Sigmoid colon (tissue), 6 donors: ENCODE measurements at regions not wholly inside any gene's neighbourhood (a gene's known extent, or its start where the extent isn't known, plus 50 kb on each side); places are given as distances from the start of the nearest gene placed in this dataset.

ENCODE experiments used
- DNase-seq: peaks from one replicate; pipeline ENCODE4 v3.0.0-alpha.2; 2019
- H3K27ac ChIP-seq, 4 donors: fragments of 200-600 bp; sonication (generic); one replicate each; pipeline ENCODE4 v1.5.1; 2016 to 2019; ENCODE audit warnings: mild to moderate bottlenecking in 1 of 4
- H3K27me3 ChIP-seq, 3 donors: fragments of 200-600 bp; sonication (generic); one replicate each; pipeline ENCODE4 v1.5.1; 2019; ENCODE audit warnings: mild to moderate bottlenecking in 1 of 3
- H3K36me3 ChIP-seq, 4 donors: fragments of 200-600 bp; sonication (generic); one replicate each; pipeline ENCODE4 v1.5.1; 2016 to 2019
- H3K4me1 ChIP-seq, 4 donors: fragments of 200-600 bp; sonication (generic); one replicate each; pipeline ENCODE4 v1.5.1; 2017 to 2019
- H3K4me3 ChIP-seq, 4 donors: fragments of 200-600 bp; sonication (generic); one replicate each; pipeline ENCODE4 v1.5.1; 2017 to 2019; ENCODE audit warnings: mild to moderate bottlenecking in 2 of 4, moderate library complexity in 1 of 4
- H3K9me3 ChIP-seq, 4 donors: fragments of 200-600 bp in 3 of 4; sonication (generic) in 3 of 4; one replicate each; pipeline versions ENCODE4 v1.5.1 to v1.6.1; 2013 to 2019
- CTCF ChIP-seq, 4 experiments: fragments of 450-650 bp in 3 of 4; fragments of 200-600 bp in 1 of 4; IDR thresholded peaks; one replicate each; pipeline ENCODE4 v1.5.1; 2016 to 2019; ENCODE audit warnings: antibody characterized with exemption in 4 of 4, mild to moderate bottlenecking in 3 of 4, moderate library complexity in 2 of 4
- EP300 ChIP-seq, 4 donors: sonication (generic); formaldehyde crosslinking; IDR thresholded peaks; one replicate each; pipeline ENCODE4 v1.6.1; 2017; ENCODE audit warnings: antibody characterized with exemption in 4 of 4
- POLR2A ChIP-seq, 2 donors: fragments of 450-650 bp; IDR thresholded peaks; one replicate each; pipeline ENCODE4 v1.6.1; 2016; ENCODE audit warnings: antibody characterized with exemption in 2 of 2, mild to moderate bottlenecking in 2 of 2, moderate library complexity in 2 of 2
- POLR2AphosphoS5 ChIP-seq, 4 donors: sonication (generic); formaldehyde crosslinking; IDR thresholded peaks; one replicate each; pipeline ENCODE4 v1.6.1; 2017; ENCODE audit warnings: antibody characterized with exemption in 4 of 4
- WGBS, 2 donors: extraction: QIAGEN DNeasy Blood & Tissue Kit; methylation state at CpG; one replicate each; pipeline ENCODE4 v1.1.7; 2013; 5-methylcytosine and 5-hydroxymethylcytosine counted together
- intact Hi-C: fragments of 100-400 bp; cut with DNase I; formaldehyde crosslinking; loops from one replicate; pipeline ENCODE4 v1.15.1; 2023
- donor health status: healthy with polysubstance abuse.
- donor health status: healthy.

GRCh38 chr2:46815121-46815802, 100.3 kb downstream of the MCFD2 start:
- Histone ChIP-seq H3K4me1 (peaks cover 0 to 74% (median 68%) of the 10 kb centered on the region in 4 donors), H3K9me3 (no peaks in the 10 kb centered on the region), H3K36me3 (no peaks in the 10 kb centered on the region), H3K27ac (peak overlapping the region; percentile 72 to 83 (median 78)), H3K27me3 (no peaks in the 10 kb centered on the region), H3K4me3 (no peak overlapping the region)
- no peak for DNase-seq
- WGBS, 2 donors: 90% methylated on average over 10 of the region's 10 CpGs
- TF ChIP-seq POLR2A (IDR thresholded peaks at IDR 0.05): no peak
- TF ChIP-seq CTCF (IDR thresholded peaks at IDR 0.05): no peak
- TF ChIP-seq EP300 (IDR thresholded peaks at IDR 0.05): no peak
- TF ChIP-seq POLR2AphosphoS5 (IDR thresholded peaks at IDR 0.05): no peak
- intact Hi-C loops: loop anchor here (5.0 kb wide), 2 partner anchors 33 to 62 kb away; no protein-coding TSS in a partner anchor

GRCh38 chr2:46814160-46814961, 101.2 kb downstream of the MCFD2 start:
- peak; percentile 88 for DNase-seq
- WGBS, 2 donors: 47 to 78% methylated on average over 17 of the region's 17 CpGs
- H3K27ac ChIP-seq: peak overlapping the region; percentile 72 to 83 (median 78)
- no peaks in the 10 kb centered on the region for H3K9me3 ChIP-seq
- no peak overlapping the region for H3K4me3 ChIP-seq
- H3K4me1 ChIP-seq: peaks cover 0 to 74% (median 68%) of the 10 kb centered on the region in 4 donors
- H3K27me3 ChIP-seq: no peaks in the 10 kb centered on the region
- intact Hi-C loops: no loop called here
- TF ChIP-seq POLR2AphosphoS5 (IDR thresholded peaks at IDR 0.05) (peak in 3 of 4 donors; percentile 55 to 86 (median 70)), EP300 (IDR thresholded peaks at IDR 0.05) (peak in 3 of 4 donors; percentile 10 to 79 (median 27)), CTCF (IDR thresholded peaks at IDR 0.05) (no peak)
- no peaks in the 10 kb centered on the region for H3K36me3 ChIP-seq

- Histone ChIP-seq H3K27ac (peak overlapping the region; percentile 72 to 83 (median 78)), H3K36me3 (no peaks in the 10 kb centered on the region), H3K9me3 (no peaks in the 10 kb centered on the region), H3K4me3 (no peak overlapping the region), H3K27me3 (no peaks in the 10 kb centered on the region), H3K4me1 (peaks cover 0 to 72% (median 66%) of the 10 kb centered on the region in 4 donors)
- 89 to 93% methylated on average over 4 of the region's 4 CpGs for WGBS, 2 donors
- TF ChIP-seq POLR2AphosphoS5 (IDR thresholded peaks at IDR 0.05): no peak
- TF ChIP-seq CTCF (IDR thresholded peaks at IDR 0.05): no peak
- TF ChIP-seq EP300 (IDR thresholded peaks at IDR 0.05): no peak
- no peak for TF ChIP-seq POLR2A (IDR thresholded peaks at IDR 0.05)
- no peak for DNase-seq
- intact Hi-C loops: no loop called here
These were observed 101.9 kb downstream of the MCFD2 start for GRCh38 chr2:46813680-46814079.

- TF ChIP-seq POLR2AphosphoS5 (IDR thresholded peaks at IDR 0.05): no peak
- no peak for TF ChIP-seq POLR2A (IDR thresholded peaks at IDR 0.05)
- TF ChIP-seq CTCF (IDR thresholded peaks at IDR 0.05): no peak
- no peak for TF ChIP-seq EP300 (IDR thresholded peaks at IDR 0.05)
- no peaks in the 10 kb centered on the region for H3K27me3 ChIP-seq
- H3K4me1 ChIP-seq: peaks cover 0 to 65% (median 60%) of the 10 kb centered on the region in 4 donors
- H3K27ac ChIP-seq: peak overlapping the region; percentile 72 to 83 (median 78)
- WGBS, 2 donors: 85 to 86% methylated on average over 6 of the region's 6 CpGs
- H3K4me3 ChIP-seq: no peak overlapping the region
- intact Hi-C loops: no loop called here
- H3K9me3 ChIP-seq: no peaks in the 10 kb centered on the region
- H3K36me3 ChIP-seq: no peaks in the 10 kb centered on the region
- peak; percentile 80 for DNase-seq
These were observed 102.6 kb downstream of the MCFD2 start for GRCh38 chr2:46813020-46813415.
